ENCODE measurements at regions not wholly inside any gene's neighbourhood (a gene's known extent, or its start where the extent isn't known, plus 50 kb on each side); places are given as distances from the start of the nearest gene placed in this dataset.

DNA sequence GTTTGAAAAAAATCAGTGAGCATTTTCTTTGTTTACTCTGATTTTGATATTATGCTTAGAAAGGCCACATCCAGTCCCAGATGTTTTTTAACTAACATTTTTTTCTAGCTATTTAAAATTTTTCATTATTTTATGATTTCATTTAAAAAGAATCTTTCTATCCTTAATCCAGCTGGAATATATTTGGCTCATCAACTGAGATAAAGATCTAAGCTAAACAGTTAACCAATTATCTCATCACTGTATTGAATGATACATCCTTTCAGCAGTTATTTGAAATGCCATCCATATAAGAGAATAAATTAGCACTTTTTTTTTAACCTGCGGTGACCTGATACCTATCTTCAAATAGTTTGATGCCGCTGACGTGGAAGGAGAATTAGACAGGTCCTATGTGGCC, 245.5 kb upstream of the COPS8 start:
- TF ChIP-seq, protein P1, sequence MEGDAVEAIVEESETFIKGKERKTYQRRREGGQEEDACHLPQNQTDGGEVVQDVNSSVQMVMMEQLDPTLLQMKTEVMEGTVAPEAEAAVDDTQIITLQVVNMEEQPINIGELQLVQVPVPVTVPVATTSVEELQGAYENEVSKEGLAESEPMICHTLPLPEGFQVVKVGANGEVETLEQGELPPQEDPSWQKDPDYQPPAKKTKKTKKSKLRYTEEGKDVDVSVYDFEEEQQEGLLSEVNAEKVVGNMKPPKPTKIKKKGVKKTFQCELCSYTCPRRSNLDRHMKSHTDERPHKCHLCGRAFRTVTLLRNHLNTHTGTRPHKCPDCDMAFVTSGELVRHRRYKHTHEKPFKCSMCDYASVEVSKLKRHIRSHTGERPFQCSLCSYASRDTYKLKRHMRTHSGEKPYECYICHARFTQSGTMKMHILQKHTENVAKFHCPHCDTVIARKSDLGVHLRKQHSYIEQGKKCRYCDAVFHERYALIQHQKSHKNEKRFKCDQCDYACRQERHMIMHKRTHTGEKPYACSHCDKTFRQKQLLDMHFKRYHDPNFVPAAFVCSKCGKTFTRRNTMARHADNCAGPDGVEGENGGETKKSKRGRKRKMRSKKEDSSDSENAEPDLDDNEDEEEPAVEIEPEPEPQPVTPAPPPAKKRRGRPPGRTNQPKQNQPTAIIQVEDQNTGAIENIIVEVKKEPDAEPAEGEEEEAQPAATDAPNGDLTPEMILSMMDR (IDR thresholded peaks at IDR 0.05) = no peak
- no peak for TF ChIP-seq ELF4 (CRISPR knock-in tag; IDR thresholded peaks at IDR 0.05; ENCODE audit: low read depth)
